ENCODE measurements at regions not wholly inside any gene's neighbourhood (a gene's known extent, or its start where the extent isn't known, plus 50 kb on each side); places are given as distances from the start of the nearest gene placed in this dataset.

DNA sequence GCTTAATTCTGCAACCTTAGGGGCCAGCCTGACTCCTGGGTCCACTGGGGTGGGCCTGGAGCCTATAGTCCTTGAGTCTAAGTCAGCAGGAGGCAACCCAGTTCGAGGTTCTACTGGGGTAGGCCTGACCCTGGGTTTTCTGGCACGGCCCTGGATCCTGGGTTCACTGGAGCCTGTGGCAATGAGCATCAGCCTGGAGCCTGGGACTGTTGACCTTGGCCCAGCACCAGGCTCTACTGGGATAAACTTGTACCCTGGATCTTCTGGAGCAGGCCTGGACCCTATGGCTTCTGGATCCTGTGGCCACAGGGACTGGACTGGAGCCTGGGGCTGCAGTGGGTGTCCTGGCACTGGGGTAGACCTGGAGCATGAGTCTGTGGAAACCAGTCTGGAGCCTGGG lies 874.3 kb upstream of the INTU start:
- Histone ChIP-seq H3K9ac (ENCODE audit: low read length) (no peak overlapping the region), H3K4me3 (ENCODE audit: insufficient read depth, low read depth, low read length) (no peak overlapping the region), H3K4me2 (ENCODE audit: low read length) (no peak overlapping the region), H3K79me2 (ENCODE audit: insufficient read depth, low read length) (no peaks in the 10 kb centered on the region), H3K27ac (ENCODE audit: low read depth, low read length) (no peak overlapping the region), H3K4me1 (ENCODE audit: insufficient read depth, low read length) (no peaks in the 10 kb centered on the region), H3K9me3 (ENCODE audit: insufficient read depth, low read depth, low read length) (no peaks in the 10 kb centered on the region), H2AFZ (ENCODE audit: low read depth, low read length) (no peak overlapping the region), H3K27me3 (ENCODE audit: insufficient read depth, low read length) (no peaks in the 10 kb centered on the region), H4K20me1 (ENCODE audit: insufficient read depth, low read length) (no peaks in the 10 kb centered on the region), H3K36me3 (ENCODE audit: insufficient read depth, low read length) (no peaks in the 10 kb centered on the region)
- no peak overlapping the region for H3K27ac Mint-ChIP-seq (ENCODE audit: unreplicated experiment)
- no peaks in the 10 kb centered on the region for H3K27me3 Mint-ChIP-seq (ENCODE audit: low read depth, unreplicated experiment)
- no peaks in the 10 kb centered on the region for H3K9me3 Mint-ChIP-seq (ENCODE audit: unreplicated experiment)
- no peak for TF ChIP-seq EZH2 (IDR thresholded peaks at IDR 0.05; ENCODE audit: insufficient read depth, low read length)
- TF ChIP-seq, protein P1, sequence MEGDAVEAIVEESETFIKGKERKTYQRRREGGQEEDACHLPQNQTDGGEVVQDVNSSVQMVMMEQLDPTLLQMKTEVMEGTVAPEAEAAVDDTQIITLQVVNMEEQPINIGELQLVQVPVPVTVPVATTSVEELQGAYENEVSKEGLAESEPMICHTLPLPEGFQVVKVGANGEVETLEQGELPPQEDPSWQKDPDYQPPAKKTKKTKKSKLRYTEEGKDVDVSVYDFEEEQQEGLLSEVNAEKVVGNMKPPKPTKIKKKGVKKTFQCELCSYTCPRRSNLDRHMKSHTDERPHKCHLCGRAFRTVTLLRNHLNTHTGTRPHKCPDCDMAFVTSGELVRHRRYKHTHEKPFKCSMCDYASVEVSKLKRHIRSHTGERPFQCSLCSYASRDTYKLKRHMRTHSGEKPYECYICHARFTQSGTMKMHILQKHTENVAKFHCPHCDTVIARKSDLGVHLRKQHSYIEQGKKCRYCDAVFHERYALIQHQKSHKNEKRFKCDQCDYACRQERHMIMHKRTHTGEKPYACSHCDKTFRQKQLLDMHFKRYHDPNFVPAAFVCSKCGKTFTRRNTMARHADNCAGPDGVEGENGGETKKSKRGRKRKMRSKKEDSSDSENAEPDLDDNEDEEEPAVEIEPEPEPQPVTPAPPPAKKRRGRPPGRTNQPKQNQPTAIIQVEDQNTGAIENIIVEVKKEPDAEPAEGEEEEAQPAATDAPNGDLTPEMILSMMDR (IDR thresholded peaks at IDR 0.05; ENCODE audit: insufficient read depth, low read depth, low read length) = no peak
- no peaks in the 10 kb centered on the region for H3K36me3 Mint-ChIP-seq (ENCODE audit: low read depth, unreplicated experiment)
- H3K4me1 Mint-ChIP-seq (ENCODE audit: low read depth, unreplicated experiment) = peaks cover 3% of the 10 kb centered on the region
- no peak overlapping the region for H3K4me3 Mint-ChIP-seq (ENCODE audit: unreplicated experiment)
- FAIRE-seq (no peak), DNase-seq (ENCODE audit: low read depth) (no peak)

GRCh38 chr4:126761947-126762662 lies 870.7 kb upstream of the INTU start:
- DNase-seq (ENCODE audit: low read depth) (no peak), FAIRE-seq (no peak)
- H3K27me3 ChIP-seq (ENCODE audit: insufficient read depth, low read length) = no peaks in the 10 kb centered on the region
- no peaks in the 10 kb centered on the region for H3K27me3 Mint-ChIP-seq (ENCODE audit: low read depth, unreplicated experiment)
- no peak overlapping the region for H3K4me3 Mint-ChIP-seq (ENCODE audit: unreplicated experiment)
- no peak overlapping the region for H3K9ac ChIP-seq (ENCODE audit: low read length)
- no peak overlapping the region for H2AFZ ChIP-seq (ENCODE audit: low read depth, low read length)
- no peak for TF ChIP-seq EZH2 (IDR thresholded peaks at IDR 0.05; ENCODE audit: insufficient read depth, low read length)
- TF ChIP-seq, protein P1 (IDR thresholded peaks at IDR 0.05; ENCODE audit: insufficient read depth, low read depth, low read length) = no peak
- no peaks in the 10 kb centered on the region for H3K79me2 ChIP-seq (ENCODE audit: insufficient read depth, low read length)
- no peaks in the 10 kb centered on the region for H3K36me3 ChIP-seq (ENCODE audit: insufficient read depth, low read length)
- H3K4me1 Mint-ChIP-seq (ENCODE audit: low read depth, unreplicated experiment) = peaks cover 3% of the 10 kb centered on the region
- no peak overlapping the region for H3K27ac ChIP-seq (ENCODE audit: low read depth, low read length)
- no peak overlapping the region for H3K27ac Mint-ChIP-seq (ENCODE audit: unreplicated experiment)
- no peak overlapping the region for H3K4me2 ChIP-seq (ENCODE audit: low read length)
- no peaks in the 10 kb centered on the region for H3K4me1 ChIP-seq (ENCODE audit: insufficient read depth, low read length)
- no peaks in the 10 kb centered on the region for H3K9me3 ChIP-seq (ENCODE audit: insufficient read depth, low read depth, low read length)
- no peaks in the 10 kb centered on the region for H3K36me3 Mint-ChIP-seq (ENCODE audit: low read depth, unreplicated experiment)
- no peaks in the 10 kb centered on the region for H3K9me3 Mint-ChIP-seq (ENCODE audit: unreplicated experiment)
- no peaks in the 10 kb centered on the region for H4K20me1 ChIP-seq (ENCODE audit: insufficient read depth, low read length)
- H3K4me3 ChIP-seq (ENCODE audit: insufficient read depth, low read depth, low read length) = no peak overlapping the region

DNA sequence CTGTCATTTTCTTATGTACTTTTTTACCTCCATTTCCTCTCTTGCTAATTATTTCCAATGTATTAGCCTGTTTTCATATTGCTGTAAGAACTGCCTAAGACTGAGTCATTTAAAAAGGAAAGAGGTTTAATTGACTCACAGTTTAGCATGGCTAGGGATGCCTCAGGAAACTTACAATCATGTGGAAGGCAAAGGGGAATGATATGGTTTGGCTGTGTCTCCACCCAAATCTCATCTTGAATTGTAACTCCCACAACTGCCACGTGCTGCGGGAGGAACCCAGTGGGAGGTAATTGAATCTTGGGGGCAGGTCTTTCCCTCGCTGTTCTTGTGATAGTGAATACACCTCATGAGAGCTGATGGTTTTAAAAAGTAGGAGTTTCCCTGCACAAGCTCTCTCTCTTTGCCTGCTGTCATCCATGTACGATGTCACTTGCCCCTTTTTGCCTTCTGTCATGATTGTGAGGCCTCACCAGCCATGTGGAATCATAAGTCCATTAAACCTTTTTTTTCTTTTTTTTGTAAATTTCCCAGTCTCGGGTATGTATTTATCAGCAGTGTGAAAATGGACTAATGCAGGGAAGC lies 870.0 kb upstream of the INTU start:
- no peak overlapping the region for H3K27ac Mint-ChIP-seq (ENCODE audit: unreplicated experiment)
- no peak overlapping the region for H3K27ac ChIP-seq (ENCODE audit: low read depth, low read length)
- no peak for FAIRE-seq

More for the DNA sequence above, 870.0 kb upstream of the INTU start:
- H3K4me2 ChIP-seq (ENCODE audit: low read length) = no peak overlapping the region
- no peaks in the 10 kb centered on the region for H3K4me1 ChIP-seq (ENCODE audit: insufficient read depth, low read length)
- DNase-seq (ENCODE audit: low read depth) = no peak
- Mint-ChIP-seq H3K4me3 (ENCODE audit: unreplicated experiment) (no peak overlapping the region), H3K9me3 (ENCODE audit: unreplicated experiment) (no peaks in the 10 kb centered on the region), H3K27me3 (ENCODE audit: low read depth, unreplicated experiment) (no peaks in the 10 kb centered on the region), H3K4me1 (ENCODE audit: low read depth, unreplicated experiment) (peaks cover 3% of the 10 kb centered on the region), H3K36me3 (ENCODE audit: low read depth, unreplicated experiment) (no peaks in the 10 kb centered on the region)
- H3K79me2 ChIP-seq (ENCODE audit: insufficient read depth, low read length) = no peaks in the 10 kb centered on the region
- no peaks in the 10 kb centered on the region for H3K9me3 ChIP-seq (ENCODE audit: insufficient read depth, low read depth, low read length)
- H3K27me3 ChIP-seq (ENCODE audit: insufficient read depth, low read length) = no peaks in the 10 kb centered on the region
- no peaks in the 10 kb centered on the region for H3K36me3 ChIP-seq (ENCODE audit: insufficient read depth, low read length)
- no peaks in the 10 kb centered on the region for H4K20me1 ChIP-seq (ENCODE audit: insufficient read depth, low read length)
- H3K4me3 ChIP-seq (ENCODE audit: insufficient read depth, low read depth, low read length) = no peak overlapping the region
- H3K9ac ChIP-seq (ENCODE audit: low read length) = no peak overlapping the region
- H2AFZ ChIP-seq (ENCODE audit: low read depth, low read length) = no peak overlapping the region
- TF ChIP-seq EZH2 (IDR thresholded peaks at IDR 0.05; ENCODE audit: insufficient read depth, low read length) = no peak
- TF ChIP-seq, protein P1 (IDR thresholded peaks at IDR 0.05; ENCODE audit: insufficient read depth, low read depth, low read length) = no peak
